ENCODE measurements at regions not wholly inside any gene's neighbourhood (a gene's known extent, or its start where the extent isn't known, plus 50 kb on each side); places are given as distances from the start of the nearest gene placed in this dataset.
A peak's percentile ranks its signal among the peaks of the same experiment; 100 is the strongest.
"Not testable (repeated sequence)": the region's sequence is repeated elsewhere in the genome, so short reads cannot be mapped to it uniquely, and the experiment has no call there.

DNA sequence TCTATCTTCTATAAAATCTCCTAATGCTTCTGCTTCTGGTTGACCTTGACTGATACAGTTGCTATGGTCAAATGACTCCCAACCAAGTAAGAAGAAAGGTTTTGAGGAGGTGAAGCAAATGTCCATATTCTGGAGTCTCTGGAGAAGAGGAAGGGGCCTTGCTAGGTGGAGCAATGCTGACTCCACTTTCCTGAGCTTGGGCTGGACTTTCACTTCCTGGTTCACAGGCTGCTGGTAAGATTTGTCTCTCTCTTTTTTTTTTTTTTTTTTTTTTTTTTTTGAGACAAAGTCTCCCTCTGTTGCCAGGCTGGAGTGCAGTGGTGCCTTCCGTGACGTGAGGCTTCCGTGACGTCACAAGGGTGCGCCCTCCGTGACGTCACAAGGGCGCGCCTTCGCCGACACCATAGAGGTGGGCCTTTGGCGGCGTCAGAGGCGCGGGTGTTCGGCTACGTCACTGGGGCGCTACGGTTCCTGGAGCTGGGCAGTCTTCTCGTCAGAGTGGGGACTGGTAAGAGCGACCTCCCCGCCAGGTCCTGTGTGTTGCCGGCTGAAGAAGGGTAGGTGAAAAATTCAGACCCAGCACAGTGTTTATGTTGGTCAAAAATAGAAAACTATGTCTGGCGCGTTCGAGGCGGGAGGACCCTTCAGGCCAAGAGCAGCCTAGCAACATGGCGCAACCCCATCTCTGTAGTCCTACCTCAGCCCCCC is 93.7 kb upstream of the METTL14 start (continued):
- TF ChIP-seq, protein P1, sequence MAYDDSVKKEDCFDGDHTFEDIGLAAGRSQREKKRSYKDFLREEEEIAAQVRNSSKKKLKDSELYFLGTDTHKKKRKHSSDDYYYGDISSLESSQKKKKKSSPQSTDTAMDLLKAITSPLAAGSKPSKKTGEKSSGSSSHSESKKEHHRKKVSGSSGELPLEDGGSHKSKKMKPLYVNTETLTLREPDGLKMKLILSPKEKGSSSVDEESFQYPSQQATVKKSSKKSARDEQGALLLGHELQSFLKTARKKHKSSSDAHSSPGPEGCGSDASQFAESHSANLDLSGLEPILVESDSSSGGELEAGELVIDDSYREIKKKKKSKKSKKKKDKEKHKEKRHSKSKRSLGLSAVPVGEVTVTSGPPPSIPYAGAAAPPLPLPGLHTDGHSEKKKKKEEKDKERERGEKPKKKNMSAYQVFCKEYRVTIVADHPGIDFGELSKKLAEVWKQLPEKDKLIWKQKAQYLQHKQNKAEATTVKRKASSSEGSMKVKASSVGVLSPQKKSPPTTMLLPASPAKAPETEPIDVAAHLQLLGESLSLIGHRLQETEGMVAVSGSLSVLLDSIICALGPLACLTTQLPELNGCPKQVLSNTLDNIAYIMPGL (CRISPR knock-in tag; IDR thresholded peaks at IDR 0.05; ENCODE audit: borderline replicate concordance in 1 of 2, low read depth in 1 of 2), result peak; percentile 77 to 89
- peak; percentile 85; the same call in 1 of the 2 replicates for TF ChIP-seq CBX5 (CRISPR knock-in tag; IDR thresholded peaks at IDR 0.05; ENCODE audit: borderline replicate concordance)
- TF ChIP-seq MAFF (IDR thresholded peaks at IDR 0.05; ENCODE audit: low read depth, low read length), result peak; percentile 48; the same call in 1 of the 2 replicates
- TF ChIP-seq ELF3 (CRISPR knock-in tag; IDR thresholded peaks at IDR 0.05), result peak; percentile 81
- not testable (repeated sequence) for TF ChIP-seq NR2F6 (IDR thresholded peaks at IDR 0.05); GABPA (IDR thresholded peaks at IDR 0.05; ENCODE audit: low read depth, low read length)
- TF ChIP-seq NR2F6 (CRISPR knock-in tag; IDR thresholded peaks at IDR 0.05), result 0 out of 2 replicates have a peak, but pooled peaks have one; percentile 6
- TF ChIP-seq ZNF619 (CRISPR knock-in tag; IDR thresholded peaks at IDR 0.05), result peak; percentile 85
- peak; percentile 92 for TF ChIP-seq NR2C2 (CRISPR knock-in tag; IDR thresholded peaks at IDR 0.05; ENCODE audit: borderline replicate concordance)
- peak; percentile 99 for TF ChIP-seq POGZ (CRISPR knock-in tag; IDR thresholded peaks at IDR 0.05)
- TF ChIP-seq POLR2G (IDR thresholded peaks at IDR 0.05; ENCODE audit: low read depth, low read length), result peak; percentile 74
- TF ChIP-seq ASH2L (IDR thresholded peaks at IDR 0.05; ENCODE audit: insufficient read length, low read depth, low read length), result peak; percentile 71
- TF ChIP-seq, protein P2, sequence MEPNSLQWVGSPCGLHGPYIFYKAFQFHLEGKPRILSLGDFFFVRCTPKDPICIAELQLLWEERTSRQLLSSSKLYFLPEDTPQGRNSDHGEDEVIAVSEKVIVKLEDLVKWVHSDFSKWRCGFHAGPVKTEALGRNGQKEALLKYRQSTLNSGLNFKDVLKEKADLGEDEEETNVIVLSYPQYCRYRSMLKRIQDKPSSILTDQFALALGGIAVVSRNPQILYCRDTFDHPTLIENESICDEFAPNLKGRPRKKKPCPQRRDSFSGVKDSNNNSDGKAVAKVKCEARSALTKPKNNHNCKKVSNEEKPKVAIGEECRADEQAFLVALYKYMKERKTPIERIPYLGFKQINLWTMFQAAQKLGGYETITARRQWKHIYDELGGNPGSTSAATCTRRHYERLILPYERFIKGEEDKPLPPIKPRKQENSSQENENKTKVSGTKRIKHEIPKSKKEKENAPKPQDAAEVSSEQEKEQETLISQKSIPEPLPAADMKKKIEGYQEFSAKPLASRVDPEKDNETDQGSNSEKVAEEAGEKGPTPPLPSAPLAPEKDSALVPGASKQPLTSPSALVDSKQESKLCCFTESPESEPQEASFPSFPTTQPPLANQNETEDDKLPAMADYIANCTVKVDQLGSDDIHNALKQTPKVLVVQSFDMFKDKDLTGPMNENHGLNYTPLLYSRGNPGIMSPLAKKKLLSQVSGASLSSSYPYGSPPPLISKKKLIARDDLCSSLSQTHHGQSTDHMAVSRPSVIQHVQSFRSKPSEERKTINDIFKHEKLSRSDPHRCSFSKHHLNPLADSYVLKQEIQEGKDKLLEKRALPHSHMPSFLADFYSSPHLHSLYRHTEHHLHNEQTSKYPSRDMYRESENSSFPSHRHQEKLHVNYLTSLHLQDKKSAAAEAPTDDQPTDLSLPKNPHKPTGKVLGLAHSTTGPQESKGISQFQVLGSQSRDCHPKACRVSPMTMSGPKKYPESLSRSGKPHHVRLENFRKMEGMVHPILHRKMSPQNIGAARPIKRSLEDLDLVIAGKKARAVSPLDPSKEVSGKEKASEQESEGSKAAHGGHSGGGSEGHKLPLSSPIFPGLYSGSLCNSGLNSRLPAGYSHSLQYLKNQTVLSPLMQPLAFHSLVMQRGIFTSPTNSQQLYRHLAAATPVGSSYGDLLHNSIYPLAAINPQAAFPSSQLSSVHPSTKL (CRISPR knock-in tag; IDR thresholded peaks at IDR 0.05), result peak; percentile 46; the same call in 1 of the 2 replicates
- TF ChIP-seq TBX3 (IDR thresholded peaks at IDR 0.05; ENCODE audit: borderline replicate concordance), result peak; percentile 56
- TF ChIP-seq ZNF605 (CRISPR knock-in tag; IDR thresholded peaks at IDR 0.05), result peak; percentile 62; the same call in 1 of the 2 replicates
- peak; percentile 86; the same call in 1 of the 2 replicates for TF ChIP-seq ZZZ3 (CRISPR knock-in tag; IDR thresholded peaks at IDR 0.05; ENCODE audit: borderline replicate concordance)
- peak; percentile 86 for TF ChIP-seq GABPB1 (CRISPR knock-in tag; IDR thresholded peaks at IDR 0.05)
- peak; percentile 94 for TF ChIP-seq ATF7 (IDR thresholded peaks at IDR 0.05)
- peak; percentile 89; the same call in 1 of the 2 replicates for TF ChIP-seq ATF7 (CRISPR knock-in tag; IDR thresholded peaks at IDR 0.05)
- 0 out of 2 replicates have a peak, but pooled peaks have one; percentile 43 for TF ChIP-seq TSC22D2 (CRISPR knock-in tag; IDR thresholded peaks at IDR 0.05; ENCODE audit: borderline replicate concordance)
- TF ChIP-seq MIER3 (CRISPR knock-in tag; IDR thresholded peaks at IDR 0.05; ENCODE audit: borderline replicate concordance), result peak; percentile 62; the same call in 1 of the 2 replicates
- TF ChIP-seq SP2 (CRISPR knock-in tag; IDR thresholded peaks at IDR 0.05), result 0 out of 2 replicates have a peak, but pooled peaks have one; percentile 23
- peak; percentile 74 for TF ChIP-seq GABPA (CRISPR knock-in tag; IDR thresholded peaks at IDR 0.05; ENCODE audit: low read depth)
- 0 out of 2 replicates have a peak, but pooled peaks have one; percentile 15 for TF ChIP-seq BCL6 (CRISPR knock-in tag; IDR thresholded peaks at IDR 0.05)
- 0 out of 2 replicates have a peak, but pooled peaks have one; percentile 49 for TF ChIP-seq ZNF776 (CRISPR knock-in tag; IDR thresholded peaks at IDR 0.05)
- TF ChIP-seq HIVEP1 (CRISPR knock-in tag; IDR thresholded peaks at IDR 0.05), result peak; percentile 45; the same call in 1 of the 2 replicates
- peak; percentile 94 for TF ChIP-seq KMT2B (CRISPR knock-in tag; IDR thresholded peaks at IDR 0.05)

All from HepG2 (cell line).